Fibroblast of skin of scalp (primary cell): ENCODE measurements at regions not wholly inside any gene's neighbourhood (a gene's known extent, or its start where the extent isn't known, plus 50 kb on each side); places are given as distances from the start of the nearest gene placed in this dataset.
"Not testable (repeated sequence)": the region's sequence is repeated elsewhere in the genome, so short reads cannot be mapped to it uniquely, and the experiment has no call there.

ENCODE experiments used
- DNase-seq: peaks from one replicate; pipeline ENCODE4 v3.0.0-alpha.2; 2013

DNA sequence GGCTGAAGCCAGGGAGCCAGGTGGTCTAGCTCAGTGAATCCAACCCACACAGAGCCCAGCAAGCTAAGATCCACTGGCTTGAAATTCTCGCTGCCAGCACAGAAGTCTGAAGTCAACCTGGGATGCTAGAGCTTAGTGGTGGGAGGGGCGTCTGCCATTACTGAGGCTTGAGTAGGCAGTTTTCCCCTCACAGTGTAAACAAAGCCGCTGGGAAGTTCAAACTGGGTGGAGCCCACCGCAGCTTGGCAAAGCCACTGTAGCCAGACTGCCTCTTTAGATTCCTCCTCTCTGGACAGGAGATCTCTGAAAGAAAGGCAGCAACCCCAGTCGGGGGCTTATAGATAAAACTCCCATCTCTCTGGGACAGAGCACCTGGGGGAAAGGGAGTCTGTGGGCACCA is 452.1 kb downstream of the NR4A2 start:
- not testable (repeated sequence) for DNase-seq

GRCh38 chr2:155879900-155880299 is 452.6 kb downstream of the NR4A2 start:
- not testable (repeated sequence) for DNase-seq

DNA sequence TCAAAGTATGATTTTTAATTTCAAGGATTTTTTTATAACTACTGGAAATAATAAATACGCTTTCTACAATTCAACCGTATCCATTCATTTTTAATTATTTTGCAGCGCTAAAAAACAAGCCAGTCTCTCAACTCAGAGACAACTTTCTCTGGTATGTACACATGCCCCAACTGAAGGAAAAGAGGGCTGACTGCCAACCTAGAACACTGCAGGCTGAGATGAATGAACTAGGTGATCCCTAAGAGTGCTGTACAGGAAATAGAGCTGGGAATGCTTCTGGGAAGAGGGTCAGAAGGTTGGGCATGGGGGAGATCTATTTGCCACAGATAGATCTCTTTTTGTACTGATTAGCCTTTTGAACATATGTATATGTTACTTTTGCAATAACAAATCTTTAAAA is 460.1 kb downstream of the NR4A2 start:
- DNase-seq: no peak

GRCh38 chr2:155871940-155872339 is 460.6 kb downstream of the NR4A2 start:
- no peak for DNase-seq

DNA sequence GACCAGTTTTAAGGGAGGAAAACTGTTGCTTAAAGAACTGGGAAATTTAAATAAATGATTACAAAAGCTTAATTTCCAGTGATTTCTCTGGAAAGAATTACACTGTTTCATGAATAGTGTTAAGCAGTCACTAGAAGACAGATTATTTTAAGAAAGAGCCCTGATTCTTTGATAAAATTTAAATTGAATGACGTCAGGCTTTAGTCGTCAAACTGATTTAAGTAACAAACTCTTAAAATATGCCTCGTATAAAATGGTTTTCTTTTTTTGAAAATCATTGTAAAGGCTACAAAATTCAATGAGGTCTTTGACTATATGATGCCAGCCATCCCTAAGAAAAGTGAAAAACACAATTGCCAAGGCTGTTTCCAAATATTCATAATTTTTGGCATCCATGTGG is 465.0 kb downstream of the NR4A2 start:
- no peak for DNase-seq

- no peak for DNase-seq
These were observed 466.0 kb downstream of the NR4A2 start for GRCh38 chr2:155866477-155866876.

DNA sequence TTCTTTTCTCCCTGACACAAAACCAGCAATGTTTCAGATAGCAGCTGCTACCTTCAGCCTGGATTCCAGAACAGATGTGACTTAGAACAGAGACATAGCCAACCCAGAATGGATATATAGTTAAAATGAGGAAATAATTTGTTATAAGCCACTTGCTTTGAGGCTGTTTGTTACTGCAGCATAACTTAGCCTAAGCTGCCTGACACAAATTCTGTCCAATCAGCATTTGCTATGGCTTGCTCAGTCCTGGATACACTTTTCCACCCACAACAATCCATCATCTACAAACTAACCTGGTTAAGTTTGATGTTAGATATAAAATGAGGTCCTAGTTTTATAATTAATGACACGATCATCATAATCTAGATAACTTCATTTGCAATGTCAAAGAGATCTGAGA is 480.4 kb downstream of the NR4A2 start:
- no peak for DNase-seq

DNA sequence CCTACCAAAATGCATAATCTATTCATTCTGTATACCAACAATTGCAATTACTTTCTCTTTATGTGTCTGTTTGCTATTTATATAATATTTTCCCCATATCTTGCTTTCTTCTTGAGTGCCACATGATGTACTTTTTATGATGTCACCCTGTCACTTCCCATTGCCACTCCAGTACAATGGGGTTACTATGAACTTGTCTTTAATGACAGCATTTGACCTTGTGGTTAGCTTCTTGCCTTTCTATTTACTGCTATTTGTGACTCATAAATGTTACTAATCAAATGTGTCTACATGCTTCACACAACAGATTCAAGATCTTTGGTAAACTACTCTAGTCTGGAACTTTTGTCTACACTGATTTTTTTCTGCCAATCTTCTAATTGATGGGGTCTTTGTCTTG is 486.3 kb downstream of the NR4A2 start:
- DNase-seq: no peak

DNA sequence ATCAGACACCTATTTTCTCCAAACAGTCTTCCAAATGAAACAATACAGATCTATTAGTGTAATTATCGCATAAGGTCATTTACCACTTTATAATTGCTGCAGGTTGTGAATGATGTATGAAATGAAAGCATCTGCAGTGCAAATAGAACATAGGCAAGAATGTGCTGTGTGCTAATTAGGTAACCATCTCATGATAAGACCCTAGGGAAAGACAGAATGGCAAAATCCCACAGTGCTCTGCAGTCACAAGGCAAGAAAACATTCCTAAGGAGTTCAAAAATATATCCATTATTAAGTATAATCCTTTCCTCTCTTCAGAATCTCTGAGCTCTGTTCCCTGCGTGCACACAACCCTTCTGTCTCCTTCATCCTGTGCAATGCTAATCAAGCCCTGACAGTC is 488.1 kb downstream of the NR4A2 start:
- no peak for DNase-seq

- DNase-seq: no peak
These were observed 490.4 kb downstream of the NR4A2 start for GRCh38 chr2:155842103-155842502.

DNA sequence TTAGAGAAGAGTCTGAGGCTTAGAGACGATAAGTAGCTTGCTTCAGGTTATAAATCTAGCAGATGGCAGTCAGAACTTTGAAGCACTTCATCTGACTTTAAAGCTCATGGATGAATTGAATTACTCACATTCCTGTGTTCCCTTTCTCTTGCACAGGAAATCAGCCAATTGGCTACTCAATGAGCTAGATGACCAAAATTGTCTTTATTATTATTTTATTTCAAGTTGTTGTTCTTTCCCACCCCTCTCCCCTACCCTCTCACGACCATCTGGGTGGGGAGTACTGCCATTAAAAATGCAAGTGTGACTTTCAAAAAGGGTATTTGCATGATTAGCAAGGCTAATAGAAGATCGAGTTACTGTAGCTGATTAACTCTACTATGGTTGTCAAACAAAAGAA is 491.1 kb downstream of the NR4A2 start:
- DNase-seq: no peak

- DNase-seq: no peak
These were observed 491.9 kb downstream of the NR4A2 start for GRCh38 chr2:155840661-155841060.

GRCh38 chr2:155839991-155840390 is 492.5 kb downstream of the NR4A2 start:
- DNase-seq: no peak

- no peak for DNase-seq
These were observed 493.1 kb downstream of the NR4A2 start for GRCh38 chr2:155839436-155839835.

DNA sequence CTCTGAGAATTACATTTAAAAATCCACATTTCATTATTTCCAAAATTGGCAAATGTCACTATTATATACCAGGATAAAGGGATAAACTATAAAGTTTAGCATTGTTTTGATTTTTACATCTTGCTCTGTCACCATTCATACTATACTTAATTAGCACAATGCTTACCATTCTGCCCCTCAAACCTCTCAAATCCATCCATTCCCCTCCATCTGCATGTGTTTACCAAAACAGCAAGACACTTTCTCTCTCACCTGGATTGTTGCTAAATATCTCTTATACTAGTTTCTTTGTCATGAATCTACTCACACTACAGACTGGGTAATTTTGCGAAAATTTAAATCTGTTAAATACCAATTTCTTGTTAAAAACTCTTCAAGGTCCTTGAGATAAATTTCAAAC is 496.1 kb downstream of the NR4A2 start:
- DNase-seq: no peak

GRCh38 chr2:155830817-155831579 is 501.5 kb downstream of the NR4A2 start:
- DNase-seq: no peak

DNA sequence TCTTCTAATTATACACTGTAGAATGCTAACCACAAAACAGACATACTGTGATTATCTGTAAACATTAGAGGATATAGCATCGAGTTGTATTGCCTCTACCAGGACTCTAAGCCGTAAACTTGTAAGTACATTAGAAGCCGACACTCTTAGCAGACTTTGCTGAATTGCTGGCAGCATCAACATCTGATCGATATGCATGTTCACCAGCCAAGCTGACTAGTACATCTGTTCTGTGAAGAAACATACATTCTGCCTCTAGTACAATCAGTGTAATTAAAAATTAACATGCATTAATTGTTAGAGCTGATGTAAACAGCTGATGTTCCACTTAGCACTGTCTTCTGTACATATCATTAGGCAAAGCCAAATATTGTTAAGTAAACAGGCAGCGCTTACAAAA is 502.2 kb downstream of the NR4A2 start:
- DNase-seq: no peak

DNA sequence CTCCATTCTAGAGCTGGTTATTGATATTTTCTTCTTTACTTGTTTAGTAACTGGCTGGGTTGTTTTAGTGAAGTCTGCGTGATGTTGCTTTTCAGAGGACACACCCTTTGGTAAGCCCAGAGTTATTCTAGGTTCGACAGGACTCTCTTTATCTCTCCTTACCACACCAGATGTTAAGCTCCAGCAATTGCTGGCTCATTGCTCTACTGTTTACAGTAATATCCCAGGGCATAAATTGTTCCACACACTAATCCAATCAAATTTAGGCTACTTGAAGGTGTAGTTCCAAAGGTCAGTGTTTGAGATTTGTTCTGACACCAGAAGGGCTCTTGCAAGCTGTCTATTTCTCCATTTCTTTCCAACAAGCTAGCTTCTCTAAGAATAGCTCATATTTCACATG is 506.6 kb downstream of the NR4A2 start:
- no peak for DNase-seq

- no peak for DNase-seq
These were observed 516.7 kb downstream of the NR4A2 start for GRCh38 chr2:155815851-155816250.

DNA sequence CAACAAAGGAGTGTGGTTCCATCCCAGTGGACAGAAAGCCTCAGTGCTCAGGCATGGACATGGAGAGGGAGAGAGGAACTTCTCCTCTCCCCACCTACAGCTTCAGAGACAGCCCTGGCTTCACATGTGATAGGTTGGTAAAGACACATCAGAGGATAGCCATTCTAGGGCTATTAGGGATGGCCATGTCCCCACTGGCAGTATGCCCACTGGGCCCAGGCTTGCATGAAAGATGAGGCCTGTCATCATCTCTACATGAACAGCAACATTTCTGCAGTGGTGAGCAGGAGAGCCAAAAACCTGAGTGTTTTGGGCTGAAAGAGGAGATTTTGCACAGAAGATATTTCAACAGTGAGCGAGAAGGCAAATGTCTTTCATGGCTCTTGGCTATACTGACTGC is 517.2 kb downstream of the NR4A2 start:
- DNase-seq: no peak

GRCh38 chr2:155810411-155810810 is 522.1 kb downstream of the NR4A2 start:
- no peak for DNase-seq

DNA sequence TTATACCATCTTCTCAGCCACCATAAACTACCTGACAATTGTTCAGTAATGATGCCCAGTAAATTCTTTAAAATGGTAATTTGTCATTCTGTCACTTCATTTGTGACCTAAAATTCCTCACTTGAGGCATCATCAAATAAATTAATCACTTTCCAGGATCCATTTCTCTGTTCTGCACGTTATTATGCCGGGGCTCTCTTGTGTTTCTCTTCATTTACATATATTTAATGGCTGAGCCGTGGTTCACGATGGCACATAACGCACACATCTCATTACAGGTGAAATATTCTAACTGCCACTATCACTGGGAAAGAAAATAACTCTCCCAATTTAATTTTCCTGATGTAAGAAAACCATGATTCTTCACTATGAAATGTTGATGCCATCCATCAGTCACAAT is 529.6 kb downstream of the NR4A2 start:
- no peak for DNase-seq

GRCh38 chr2:155792666-155793065 is 539.9 kb downstream of the NR4A2 start:
- no peak for DNase-seq

DNA sequence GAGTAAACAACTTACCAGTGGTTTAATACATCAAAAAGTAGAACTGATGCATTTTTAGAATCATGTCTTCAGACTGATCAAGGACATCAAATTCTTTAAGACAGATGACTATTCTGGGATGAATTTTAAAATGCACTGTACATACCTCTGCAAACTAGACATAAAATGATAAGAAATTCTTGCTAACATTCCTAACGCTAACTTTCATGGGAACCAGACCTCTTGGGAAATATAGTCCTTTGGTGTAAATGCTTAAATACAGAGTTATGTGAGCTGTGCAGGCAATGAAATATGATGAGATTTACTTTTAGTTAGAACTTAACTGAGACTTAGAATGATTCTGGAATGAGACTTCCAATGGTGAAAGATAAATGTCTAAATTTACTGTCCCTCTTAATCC is 562.0 kb downstream of the NR4A2 start:
- DNase-seq: no peak
